ENCODE measurements at regions not wholly inside any gene's neighbourhood (a gene's known extent, or its start where the extent isn't known, plus 50 kb on each side); places are given as distances from the start of the nearest gene placed in this dataset.

- no peak overlapping the region for H3K27ac ChIP-seq (replicated peaks in 1 of 4)
- no peak overlapping the region for H3K4me3 ChIP-seq
- WGBS: 79% methylated on average over 1 of the region's 1 CpG
- H3K4me1 ChIP-seq: peaks cover 0 to 10% (median 4%) of the 10 kb centered on the region in 4 donors
- no peak for TF ChIP-seq POLR2AphosphoS5 (IDR thresholded peaks at IDR 0.05)
- DNase-seq (ENCODE audit: extremely low spot score): no peak
- no peaks in the 10 kb centered on the region for H3K9me3 ChIP-seq
- intact Hi-C loops (cut with DNase I): no loop called here
- H3K36me3 ChIP-seq: no peaks in the 10 kb centered on the region
- no peaks in the 10 kb centered on the region for H3K27me3 ChIP-seq
Measured at GRCh38 chr7:115132096-115132495, 210.2 kb downstream of the MDFIC start.

GRCh38 chr7:115128154-115128553 is 206.3 kb downstream of the MDFIC start:
- TF ChIP-seq EP300 (IDR thresholded peaks at IDR 0.05): no peak
- no peak for TF ChIP-seq CTCF (IDR thresholded peaks at IDR 0.05)
- no peak for TF ChIP-seq POLR2A (IDR thresholded peaks at IDR 0.05; ENCODE audit: low read depth)
- TF ChIP-seq POLR2AphosphoS5 (IDR thresholded peaks at IDR 0.05): no peak
- no peaks in the 10 kb centered on the region for H3K9me3 ChIP-seq
- no peaks in the 10 kb centered on the region for H3K27me3 ChIP-seq
- H3K36me3 ChIP-seq: no peaks in the 10 kb centered on the region
- intact Hi-C loops (cut with DNase I): no loop called here
- DNase-seq (ENCODE audit: extremely low spot score): no peak
- H3K4me1 ChIP-seq: peaks cover 0 to 4% (median 0%) of the 10 kb centered on the region in 4 donors
- no peak overlapping the region for H3K4me3 ChIP-seq
- H3K27ac ChIP-seq (replicated peaks in 1 of 4): no peak overlapping the region
- WGBS: 84% methylated on average over 2 of the region's 2 CpGs

DNA sequence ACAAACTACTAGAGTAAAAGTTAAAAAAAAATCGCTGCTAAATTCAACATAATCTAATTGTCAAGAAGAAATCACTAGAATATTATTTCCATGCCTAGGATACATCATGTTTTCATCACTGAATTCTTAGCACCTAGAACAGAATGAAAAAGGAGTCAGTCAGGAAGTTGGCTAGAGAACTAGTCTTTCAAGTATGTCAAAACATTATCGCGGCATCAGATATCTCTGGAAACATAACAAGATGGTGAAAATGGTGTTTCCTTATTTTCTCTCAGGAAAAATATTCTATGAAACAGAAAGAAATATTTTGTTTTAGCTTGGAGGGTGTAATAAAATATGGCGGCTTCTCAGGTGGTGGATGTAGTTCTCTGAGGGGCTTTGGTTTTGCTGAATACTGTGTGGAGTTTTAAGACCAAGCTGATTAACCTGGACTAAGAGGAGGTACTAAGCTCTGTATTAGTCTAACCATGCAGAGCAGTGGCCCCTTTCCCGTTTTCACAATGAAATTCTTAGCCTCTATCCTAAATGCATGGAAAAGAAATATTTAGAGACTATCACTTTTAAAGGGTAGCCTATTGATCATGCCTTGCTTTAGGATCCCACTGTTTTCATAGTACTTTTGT is 205.6 kb downstream of the MDFIC start:
- Histone ChIP-seq H3K36me3 (no peaks in the 10 kb centered on the region), H3K27me3 (no peaks in the 10 kb centered on the region), H3K4me1 (peaks cover 0 to 4% (median 0%) of the 10 kb centered on the region in 4 donors), H3K9me3 (no peaks in the 10 kb centered on the region), H3K4me3 (no peak overlapping the region), H3K27ac (replicated peaks in 1 of 4) (no peak overlapping the region)
- intact Hi-C loops (cut with DNase I): no loop called here
- WGBS: 78% methylated on average over 5 of the region's 5 CpGs
- no peak for DNase-seq (ENCODE audit: extremely low spot score)
- no peak for TF ChIP-seq POLR2AphosphoS5 (IDR thresholded peaks at IDR 0.05)

- Histone ChIP-seq H3K36me3 (no peaks in the 10 kb centered on the region), H3K9me3 (no peaks in the 10 kb centered on the region), H3K27ac (replicated peaks in 1 of 4) (no peak overlapping the region), H3K27me3 (no peaks in the 10 kb centered on the region), H3K4me3 (no peak overlapping the region), H3K4me1 (peaks cover 0 to 10% (median 0%) of the 10 kb centered on the region in 4 donors)
- no peak for TF ChIP-seq POLR2AphosphoS5 (IDR thresholded peaks at IDR 0.05)
- no peak for TF ChIP-seq CTCF (IDR thresholded peaks at IDR 0.05)
- TF ChIP-seq EP300 (IDR thresholded peaks at IDR 0.05): no peak
- TF ChIP-seq POLR2A (IDR thresholded peaks at IDR 0.05; ENCODE audit: low read depth): no peak
- intact Hi-C loops (cut with DNase I): no loop called here
- DNase-seq (ENCODE audit: extremely low spot score): no peak
Measured at GRCh38 chr7:115125750-115126149, 203.9 kb downstream of the MDFIC start.

- Histone ChIP-seq H3K4me3 (no peak overlapping the region), H3K4me1 (peaks cover 0 to 10% (median 0%) of the 10 kb centered on the region in 4 donors), H3K9me3 (no peaks in the 10 kb centered on the region), H3K36me3 (no peaks in the 10 kb centered on the region), H3K27ac (replicated peaks in 1 of 4) (no peak overlapping the region), H3K27me3 (no peaks in the 10 kb centered on the region)
- intact Hi-C loops (cut with DNase I): no loop called here
- 93% methylated on average over 3 of the region's 3 CpGs for WGBS
- no peak for TF ChIP-seq POLR2AphosphoS5 (IDR thresholded peaks at IDR 0.05)
- TF ChIP-seq CTCF (IDR thresholded peaks at IDR 0.05): no peak
- no peak for TF ChIP-seq EP300 (IDR thresholded peaks at IDR 0.05)
- no peak for TF ChIP-seq POLR2A (IDR thresholded peaks at IDR 0.05; ENCODE audit: low read depth)
- no peak for DNase-seq (ENCODE audit: extremely low spot score)
Measured at GRCh38 chr7:115125312-115125711, 203.4 kb downstream of the MDFIC start.

DNA sequence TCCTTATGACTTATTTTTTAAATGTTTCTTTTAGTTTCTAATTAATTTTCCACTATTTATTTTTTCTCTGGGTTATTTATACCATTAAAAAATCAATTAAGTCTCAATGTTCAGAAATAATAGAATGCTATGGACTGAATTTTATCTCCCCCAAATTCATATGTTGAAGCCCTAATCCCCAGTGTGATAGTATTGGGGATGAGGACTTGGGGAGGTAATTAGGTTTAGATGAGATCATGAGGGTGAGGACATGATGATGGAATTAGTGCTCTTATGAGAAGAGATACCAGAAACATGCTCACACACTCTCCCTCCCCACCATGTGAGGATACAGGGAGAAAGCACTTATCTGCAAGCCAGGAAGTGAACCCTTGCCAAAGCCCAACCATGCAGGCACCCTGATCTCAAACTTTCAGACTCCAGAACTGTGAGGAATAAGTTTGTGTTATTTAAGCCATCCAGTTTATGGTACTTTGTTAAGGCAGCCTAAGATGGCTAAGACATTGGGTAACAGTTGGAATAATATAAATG is 202.6 kb downstream of the MDFIC start:
- no peak overlapping the region for H3K27ac ChIP-seq (replicated peaks in 1 of 4)
- H3K4me3 ChIP-seq: no peak overlapping the region
- TF ChIP-seq POLR2A (IDR thresholded peaks at IDR 0.05; ENCODE audit: low read depth): no peak
- H3K4me1 ChIP-seq: peaks cover 0 to 10% (median 0%) of the 10 kb centered on the region in 4 donors
- no peaks in the 10 kb centered on the region for H3K9me3 ChIP-seq
- H3K27me3 ChIP-seq: no peaks in the 10 kb centered on the region
- DNase-seq (ENCODE audit: extremely low spot score): no peak
- no peaks in the 10 kb centered on the region for H3K36me3 ChIP-seq
- intact Hi-C loops (cut with DNase I): no loop called here
